Pulmonary artery endothelial cell (primary cell): ENCODE measurements at regions not wholly inside any gene's neighbourhood (a gene's known extent, or its start where the extent isn't known, plus 50 kb on each side); places are given as distances from the start of the nearest gene placed in this dataset.
"Not testable (repeated sequence)": the region's sequence is repeated elsewhere in the genome, so short reads cannot be mapped to it uniquely, and the experiment has no call there.

Experiments used
- DNase-seq: peaks from one replicate; pipeline ENCODE4 v3.0.0-alpha.2; 2011; ENCODE audit warnings: low read depth, low spot score

DNA sequence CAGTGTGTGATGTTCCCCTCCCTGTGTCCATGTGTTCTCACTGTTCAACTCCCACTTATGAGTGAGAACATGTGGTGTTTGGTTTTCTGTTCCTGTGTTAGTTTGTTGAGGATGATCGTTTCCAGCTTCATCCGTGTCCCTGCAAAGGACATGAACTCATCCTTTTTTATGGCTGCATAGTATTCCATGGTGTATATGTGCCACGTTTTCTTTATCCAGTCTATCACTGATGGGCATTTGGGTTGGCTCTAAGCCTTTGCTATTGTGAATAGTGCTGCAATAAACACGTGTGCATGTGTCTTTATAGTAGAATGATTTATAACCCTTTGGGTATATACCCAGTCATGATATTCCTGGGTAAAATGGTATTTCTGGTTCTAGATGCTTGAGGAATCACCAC is 316.6 kb upstream of the KCNMB2 start:
- DNase-seq = not testable (repeated sequence)

DNA sequence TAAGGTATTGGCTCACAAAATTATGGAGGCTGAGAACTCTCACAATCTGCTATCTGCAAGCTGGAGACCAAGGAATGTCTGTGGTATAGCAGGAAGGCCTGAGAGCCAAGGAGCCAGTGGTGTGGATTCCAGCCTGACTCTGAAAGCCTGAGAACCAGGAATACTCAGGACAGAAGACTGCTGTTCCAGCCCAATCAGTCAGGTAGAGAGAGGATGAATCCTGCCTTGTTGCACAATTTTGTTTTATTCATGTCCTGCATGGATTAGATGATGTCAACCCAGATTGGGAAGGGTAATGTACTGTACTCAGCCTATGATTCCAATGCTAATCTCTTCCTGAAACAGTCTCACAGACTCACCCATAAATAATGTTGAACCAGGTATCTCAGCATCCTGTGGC is 312.4 kb upstream of the KCNMB2 start:
- no peak for DNase-seq

DNA sequence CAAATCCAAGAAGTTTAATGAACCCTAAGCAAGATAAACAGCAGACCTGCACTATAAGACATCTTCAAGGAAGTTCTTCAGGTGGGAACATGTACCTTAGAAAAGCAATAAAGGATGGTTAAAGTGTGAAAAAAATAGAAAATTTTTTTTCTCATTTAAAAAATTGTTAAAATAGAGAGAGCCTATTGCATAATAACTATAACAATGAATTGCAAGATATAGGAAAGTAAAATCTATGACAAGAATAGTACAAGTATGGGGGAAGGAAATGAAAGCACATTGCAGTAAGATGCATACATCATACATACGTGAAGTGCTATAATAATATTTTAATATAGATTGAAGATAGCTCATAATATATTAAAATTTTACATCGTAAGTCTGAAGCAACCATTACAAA is 310.1 kb upstream of the KCNMB2 start:
- DNase-seq = no peak

DNA sequence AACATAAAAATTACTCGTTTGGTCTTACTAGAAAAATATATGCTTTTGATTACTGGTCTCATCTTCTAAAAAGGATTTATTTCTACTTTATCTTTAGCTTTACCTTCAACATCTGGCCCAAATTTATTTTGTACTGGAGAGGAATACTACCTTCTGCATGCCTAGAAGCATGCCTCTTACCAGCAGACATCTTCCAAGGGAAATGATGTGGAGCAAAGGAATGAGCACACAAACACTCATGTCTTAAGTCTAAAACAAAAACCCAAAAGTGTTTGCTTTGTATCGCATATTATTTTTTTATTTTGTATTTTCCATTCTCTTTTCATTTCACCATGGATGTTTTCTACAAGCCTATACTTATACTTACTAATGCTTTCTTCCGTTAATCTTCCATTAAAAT is 304.6 kb upstream of the KCNMB2 start:
- no peak for DNase-seq

DNA sequence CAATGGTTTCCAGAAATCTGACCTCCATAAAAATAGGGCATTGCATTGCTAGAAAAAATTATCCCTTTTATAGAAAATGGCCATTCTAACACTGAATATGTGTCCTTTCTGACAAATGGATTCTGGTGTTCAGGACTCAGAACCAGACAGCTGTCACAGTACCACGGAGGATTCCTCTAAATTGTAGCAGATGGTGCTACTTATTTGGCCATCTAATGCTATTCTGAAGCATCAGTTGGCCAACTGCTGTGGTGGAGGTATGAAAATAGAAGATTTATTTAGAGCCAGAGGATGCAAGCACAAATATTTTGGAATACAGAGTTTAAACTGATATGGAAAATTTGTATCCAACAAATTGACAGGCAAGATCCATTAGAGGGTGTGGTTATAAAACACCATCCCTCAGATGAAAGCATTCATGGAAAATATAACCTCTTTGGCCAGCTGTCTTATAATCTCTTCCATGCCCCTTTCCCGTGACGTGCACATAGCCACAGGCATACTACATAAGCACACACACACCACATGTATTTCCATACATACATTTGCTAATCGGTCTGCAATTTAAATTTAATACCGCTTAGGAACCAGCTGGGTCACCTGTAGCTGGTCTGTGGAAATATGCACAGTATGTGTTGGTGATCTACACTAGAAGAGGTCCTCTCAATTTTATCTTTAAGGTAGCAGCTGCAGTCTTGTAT is 302.7 kb upstream of the KCNMB2 start:
- no peak for DNase-seq

DNA sequence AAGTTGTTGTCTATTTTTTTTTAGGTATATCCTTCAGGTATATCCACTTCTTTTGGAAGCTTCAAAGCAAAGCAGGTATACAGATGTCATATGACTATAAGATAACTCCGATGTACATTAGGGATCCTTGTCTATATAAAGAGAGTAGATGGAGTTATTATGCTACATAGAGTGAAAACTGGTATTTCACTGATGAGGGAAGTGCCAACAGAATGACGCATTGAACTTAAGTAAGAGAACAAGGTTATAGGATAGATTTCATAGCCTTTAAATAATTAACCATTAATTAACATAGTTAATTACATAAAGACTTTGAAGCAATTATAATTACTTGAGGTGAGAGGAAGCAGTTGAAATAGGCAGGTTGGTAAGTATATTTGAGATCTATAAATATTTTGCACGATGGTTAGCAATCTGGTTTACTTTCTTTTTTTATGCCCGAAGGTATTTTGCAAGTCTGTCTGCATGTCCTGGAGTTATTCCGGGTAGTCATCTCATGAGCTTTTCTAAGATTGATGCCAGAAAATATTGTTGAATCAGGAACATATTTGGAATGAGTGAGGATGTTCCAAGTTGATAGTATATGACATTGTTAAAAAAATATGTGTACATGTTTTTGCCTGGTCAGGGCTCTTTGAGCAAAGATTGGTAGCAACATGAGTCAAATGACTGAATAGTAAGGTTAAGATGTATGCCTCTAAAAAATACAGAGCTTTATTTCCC is 299.5 kb upstream of the KCNMB2 start:
- DNase-seq = no peak

DNA sequence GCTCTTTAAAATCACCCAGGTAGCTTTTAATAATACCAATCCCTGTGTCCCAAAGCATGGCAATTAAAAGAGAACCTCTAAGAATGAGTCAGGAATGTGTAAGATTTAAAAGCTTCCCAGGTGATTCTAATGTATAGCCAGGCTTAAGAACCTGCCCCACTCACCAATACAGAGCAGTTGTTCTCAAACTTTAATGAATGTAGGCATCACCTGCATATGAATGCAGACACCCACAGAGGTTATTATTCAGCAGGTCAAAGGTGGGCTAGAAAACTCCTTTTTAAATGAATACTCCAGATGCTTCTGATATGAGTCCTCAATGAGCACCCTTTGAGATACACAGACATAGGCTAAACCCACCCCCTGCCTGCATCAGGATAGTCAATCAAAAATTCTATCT is 298.1 kb upstream of the KCNMB2 start:
- no peak for DNase-seq

DNA sequence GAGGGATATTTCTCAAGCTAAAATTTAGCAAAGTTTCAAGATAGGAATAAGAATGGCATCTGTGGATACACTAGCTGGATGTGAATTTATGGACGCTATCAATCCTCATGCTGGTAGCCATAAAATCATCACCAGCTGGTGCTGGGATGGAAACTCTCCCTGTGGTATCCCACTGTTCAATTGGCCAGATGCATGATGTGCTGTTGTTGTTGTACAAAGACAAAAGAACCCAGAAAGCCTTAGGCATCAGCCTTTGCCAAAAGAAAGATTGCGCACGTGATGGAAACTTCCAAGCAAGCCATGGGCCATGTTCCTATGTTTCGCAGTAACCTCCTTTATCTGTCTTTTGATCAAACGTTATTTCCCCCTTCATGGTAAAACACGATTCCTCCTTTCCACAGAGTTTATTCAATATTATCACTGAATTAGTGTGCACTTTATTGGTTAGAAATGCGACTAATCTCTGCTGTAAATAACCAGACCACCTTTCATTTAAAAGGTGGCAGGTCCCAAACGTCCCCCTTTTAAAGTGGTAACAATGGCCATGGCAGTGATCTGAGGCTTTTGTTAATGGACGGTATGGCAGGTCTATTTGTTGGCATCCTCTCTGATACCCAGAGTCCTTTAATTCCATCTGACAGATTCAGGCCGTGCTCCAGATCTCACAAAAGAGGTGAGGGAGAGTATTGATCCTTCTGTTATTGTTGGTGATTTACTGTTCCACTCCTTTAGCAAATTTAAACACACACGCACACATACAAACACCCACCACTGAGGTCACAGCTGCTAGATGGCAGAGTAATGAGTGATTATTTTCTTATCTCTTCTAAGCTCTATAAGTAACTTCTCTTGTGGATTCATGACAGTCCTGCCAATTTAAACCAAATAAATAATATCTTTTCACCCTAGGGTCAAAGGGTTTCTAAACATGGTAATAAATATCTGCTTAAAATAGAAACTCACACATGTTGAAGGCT is 291.2 kb upstream of the KCNMB2 start:
- DNase-seq = no peak

DNA sequence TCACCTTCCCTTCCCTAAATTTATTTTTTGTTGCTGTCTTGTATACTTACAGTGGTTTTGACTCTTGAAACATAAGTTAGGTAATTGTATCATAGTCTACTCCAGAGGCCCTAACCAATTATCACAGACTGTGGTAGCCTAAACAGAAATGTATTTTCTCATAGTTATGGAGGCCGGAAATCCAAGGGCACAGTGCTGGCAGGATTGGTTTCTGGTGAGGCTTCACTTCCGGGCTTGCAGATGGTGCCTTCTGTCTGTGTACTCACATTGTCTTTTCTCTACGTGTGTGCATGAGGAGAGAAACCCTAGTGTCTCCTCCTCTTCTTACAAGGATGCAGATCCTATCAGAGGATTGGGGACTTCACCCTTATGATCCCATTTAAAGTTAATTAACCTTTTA is 290.2 kb upstream of the KCNMB2 start:
- no peak for DNase-seq

DNA sequence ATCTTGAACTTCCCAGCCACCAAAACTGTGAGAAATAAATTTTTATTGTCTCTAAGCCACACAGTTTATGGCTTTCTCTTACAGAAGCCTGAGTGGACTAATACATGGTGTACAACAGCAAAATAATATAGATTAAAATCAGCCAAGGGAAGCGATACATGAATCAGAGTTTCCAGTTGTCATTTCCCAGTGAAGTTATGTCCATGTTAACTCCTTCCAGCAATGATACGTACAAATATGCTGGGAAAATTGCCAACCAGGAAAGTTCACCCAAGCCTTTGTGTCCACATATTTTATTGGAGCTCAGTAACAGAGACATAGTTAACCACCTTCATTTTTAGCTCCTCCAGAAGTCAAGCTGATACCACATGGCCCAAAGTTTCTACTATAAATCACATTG is 280.9 kb upstream of the KCNMB2 start:
- DNase-seq = peak; percentile 97

DNA sequence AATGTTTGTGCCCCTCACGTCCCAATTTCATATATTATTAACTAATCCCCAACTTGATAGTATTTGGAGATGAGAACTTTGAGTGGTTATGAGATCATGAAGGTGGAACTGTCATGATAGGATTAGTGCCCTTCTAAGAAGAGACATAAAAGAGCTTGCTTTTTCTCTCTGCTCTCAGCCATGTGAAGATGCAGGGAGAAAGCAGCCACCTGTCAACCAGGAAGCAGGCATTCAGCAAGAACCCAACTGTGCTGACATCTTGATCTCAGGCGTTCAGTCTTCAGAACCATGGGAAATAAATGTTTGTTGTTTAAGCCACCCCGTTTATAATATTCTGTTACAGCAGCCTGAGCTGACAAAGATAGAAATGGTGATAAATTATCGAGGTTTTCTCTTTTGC is 278.7 kb upstream of the KCNMB2 start:
- no peak for DNase-seq

DNA sequence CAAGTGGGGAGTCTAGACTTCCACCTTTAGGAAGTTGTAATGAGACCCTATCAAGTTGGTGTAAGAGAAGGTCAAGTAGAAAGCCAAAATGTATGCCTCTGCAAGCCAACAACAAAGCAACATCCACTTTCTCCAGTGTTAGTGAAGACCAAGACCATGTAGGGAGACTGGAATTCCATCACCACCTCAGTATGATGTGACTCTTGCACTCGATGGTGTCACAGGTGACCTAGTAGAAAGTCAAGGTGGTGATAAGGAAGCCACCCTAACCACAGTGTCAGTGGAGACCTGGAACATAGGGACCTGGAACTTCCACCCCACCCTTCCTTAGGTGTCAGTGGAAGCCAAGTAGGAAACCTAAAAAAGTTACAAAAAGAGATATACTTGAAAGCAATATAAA is 278.1 kb upstream of the KCNMB2 start:
- no peak for DNase-seq

DNA sequence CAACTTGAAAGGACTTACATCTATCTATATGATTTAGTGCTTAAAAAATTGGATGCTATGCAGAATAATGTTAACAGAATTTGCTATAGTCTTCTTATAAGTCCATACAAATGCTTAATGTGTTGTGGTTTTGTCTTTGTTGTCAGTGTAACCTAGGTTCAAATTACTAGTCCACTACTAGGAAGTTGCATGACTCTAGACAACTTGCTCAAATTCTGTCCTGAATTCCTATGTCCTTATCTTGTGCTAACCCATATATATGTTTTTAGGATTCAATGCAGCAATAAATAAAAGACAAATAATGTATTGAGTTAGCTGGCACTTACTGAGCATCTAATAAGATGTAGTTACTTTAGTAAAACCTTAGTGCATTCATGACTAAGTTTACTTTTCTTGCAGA is 276.5 kb upstream of the KCNMB2 start:
- no peak for DNase-seq

DNA sequence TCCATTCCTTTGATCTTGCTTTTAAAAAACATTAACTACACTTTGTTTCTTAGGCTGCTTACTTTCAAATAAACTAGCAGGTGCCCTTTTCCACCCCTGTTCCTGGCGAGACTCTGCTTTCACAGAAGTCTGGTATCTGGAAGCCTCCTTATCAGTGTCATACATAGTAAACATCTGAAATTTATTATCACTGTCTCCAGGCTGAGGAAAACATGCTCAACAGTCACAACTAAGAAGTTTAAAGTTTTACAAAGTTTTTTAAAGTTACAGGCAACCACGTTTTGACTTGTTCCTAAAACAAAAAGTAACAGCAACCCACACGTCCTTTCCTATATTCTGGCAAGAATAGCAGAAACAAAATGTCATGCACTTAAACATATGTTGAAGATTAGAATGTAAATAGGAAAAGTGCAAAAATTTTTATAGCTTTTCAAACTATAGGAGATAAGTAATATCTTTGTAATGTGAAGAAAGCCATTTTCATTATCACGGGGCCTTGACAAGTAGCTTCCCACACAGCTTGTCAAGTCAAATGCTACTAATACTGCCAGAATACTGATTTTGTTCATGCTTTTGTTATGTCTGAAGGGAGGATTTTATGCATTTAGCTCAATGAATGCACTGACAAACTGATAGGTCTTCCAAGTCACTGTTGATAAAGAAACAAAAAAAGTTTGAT is 275.2 kb upstream of the KCNMB2 start:
- DNase-seq = no peak

DNA sequence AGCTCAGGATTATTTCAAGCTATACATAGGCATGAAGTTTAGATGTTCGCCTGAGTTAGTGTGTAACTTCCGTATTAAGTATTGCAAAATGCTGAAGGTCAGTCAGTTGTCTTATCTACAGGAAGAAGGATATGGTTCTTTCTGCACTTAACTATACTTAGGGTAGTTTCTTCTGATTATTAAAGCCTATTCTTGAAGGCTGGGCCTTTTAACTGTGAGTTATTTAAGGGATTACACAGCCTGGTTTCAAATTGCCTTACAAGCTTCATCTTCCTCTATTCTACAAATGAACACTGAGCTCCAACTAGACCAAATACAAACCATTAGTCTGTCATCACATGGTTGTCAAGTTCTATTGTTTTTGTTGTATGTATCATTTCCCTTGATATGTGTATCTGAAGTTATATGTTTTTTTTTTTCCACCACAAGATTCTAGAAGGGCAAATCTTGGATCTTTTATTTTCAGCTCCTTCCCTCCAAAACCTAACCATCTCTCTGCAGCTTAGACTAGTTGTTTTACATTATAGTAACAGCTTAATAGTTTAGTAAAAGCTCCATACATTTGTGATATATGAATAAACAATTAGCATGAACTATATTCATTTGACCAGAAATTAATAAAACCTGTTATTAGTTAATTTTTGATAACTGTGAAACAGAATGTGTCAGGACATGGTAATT is 272.9 kb upstream of the KCNMB2 start:
- peak; percentile 39 for DNase-seq

DNA sequence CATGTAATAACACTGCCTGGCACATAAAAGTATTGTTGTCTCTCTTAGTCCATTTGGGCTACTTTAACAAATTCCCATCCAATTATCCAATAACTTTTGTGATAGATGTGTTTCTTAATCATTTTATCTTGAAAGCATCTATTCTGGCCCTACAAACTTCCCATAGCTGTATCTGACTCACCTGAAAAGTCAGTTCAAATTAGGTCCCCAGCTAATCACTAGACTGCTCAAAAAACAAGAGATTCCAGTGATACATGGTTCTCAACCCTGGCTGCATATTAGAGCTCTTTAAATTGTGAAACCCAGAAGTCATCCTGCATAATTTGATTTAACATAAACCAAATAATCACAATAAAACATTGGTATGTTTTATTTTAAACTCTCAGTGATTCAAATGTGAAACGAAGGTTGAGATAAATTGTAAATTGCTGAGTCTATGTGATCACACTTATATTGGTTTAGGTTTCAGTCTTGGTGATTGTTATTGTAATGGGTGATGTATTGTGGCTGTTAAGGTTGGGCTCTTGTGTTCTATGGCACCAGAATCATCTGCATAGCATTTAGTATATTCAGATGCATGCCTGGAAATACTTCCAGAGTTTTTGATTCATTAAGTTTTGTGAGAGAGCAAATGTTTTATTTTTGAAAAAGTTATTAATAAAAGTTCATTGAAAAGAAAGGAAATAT is 268.9 kb upstream of the KCNMB2 start:
- no peak for DNase-seq

DNA sequence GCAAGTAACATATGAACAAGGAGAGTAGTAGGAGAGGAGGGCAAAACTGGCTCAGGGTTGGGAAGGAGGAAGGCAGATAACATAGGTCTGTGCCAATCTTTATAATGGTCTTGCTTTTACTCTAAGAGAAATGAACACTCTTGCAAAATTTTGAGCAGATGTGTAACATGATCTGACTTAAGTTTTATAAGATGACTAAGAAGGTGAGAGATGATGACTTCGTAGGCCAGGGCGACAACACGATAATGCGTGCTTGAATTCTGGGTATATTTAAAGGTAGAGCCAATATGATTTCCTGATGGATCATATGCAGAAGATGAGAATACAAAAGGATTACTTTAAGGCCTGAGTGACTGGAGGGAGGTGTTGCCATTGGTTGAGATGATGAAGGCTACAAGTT is 265.4 kb upstream of the KCNMB2 start:
- no peak for DNase-seq

DNA sequence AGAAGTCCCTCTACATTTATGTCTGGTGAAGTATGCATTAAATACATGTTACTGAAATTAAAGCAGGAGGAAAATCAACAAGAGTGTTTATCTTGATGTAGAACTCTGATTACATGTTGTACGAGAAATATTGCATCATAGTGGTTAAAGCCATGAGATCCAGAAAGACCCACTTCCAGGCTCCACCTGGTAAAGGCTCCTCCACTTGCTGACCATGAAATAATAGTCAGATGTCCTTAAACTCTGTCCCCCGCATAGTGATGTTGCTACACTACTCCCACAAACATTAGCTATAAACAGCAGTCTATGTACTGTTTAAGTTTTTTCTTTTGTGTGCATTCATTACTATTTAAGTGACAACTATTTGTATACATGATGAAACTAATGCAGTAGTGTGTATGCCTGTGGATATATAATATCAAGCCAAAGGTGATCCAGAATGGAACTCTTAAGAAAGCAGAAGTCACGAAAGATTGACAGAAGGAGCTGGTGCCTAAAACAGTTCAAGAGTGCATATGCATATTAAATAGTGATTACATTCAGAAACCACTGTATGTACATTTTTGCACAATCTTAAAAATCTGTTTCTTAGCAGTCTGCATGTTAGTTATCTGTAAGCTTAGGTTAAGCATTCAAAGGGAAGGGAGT is 264.4 kb upstream of the KCNMB2 start:
- no peak for DNase-seq

DNA sequence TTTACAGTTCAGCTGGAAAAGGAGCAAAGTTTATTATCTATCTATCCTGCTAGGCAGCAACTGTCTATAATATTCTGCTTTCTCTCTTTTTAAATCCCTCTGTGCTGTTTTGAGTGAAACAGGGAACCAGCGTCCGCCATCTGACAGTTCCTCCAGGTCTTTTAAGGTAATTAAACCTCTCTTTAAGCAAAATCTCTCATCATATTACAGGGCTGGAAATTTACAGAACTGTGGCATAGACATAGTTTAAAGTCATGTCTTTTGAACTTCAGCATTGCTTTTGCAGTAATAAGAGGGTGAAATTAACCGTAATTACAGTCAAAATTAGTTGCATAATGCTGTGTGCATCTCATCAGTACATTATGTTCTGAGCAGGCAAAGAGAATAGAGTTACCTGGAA is 263.4 kb upstream of the KCNMB2 start:
- DNase-seq = no peak

DNA sequence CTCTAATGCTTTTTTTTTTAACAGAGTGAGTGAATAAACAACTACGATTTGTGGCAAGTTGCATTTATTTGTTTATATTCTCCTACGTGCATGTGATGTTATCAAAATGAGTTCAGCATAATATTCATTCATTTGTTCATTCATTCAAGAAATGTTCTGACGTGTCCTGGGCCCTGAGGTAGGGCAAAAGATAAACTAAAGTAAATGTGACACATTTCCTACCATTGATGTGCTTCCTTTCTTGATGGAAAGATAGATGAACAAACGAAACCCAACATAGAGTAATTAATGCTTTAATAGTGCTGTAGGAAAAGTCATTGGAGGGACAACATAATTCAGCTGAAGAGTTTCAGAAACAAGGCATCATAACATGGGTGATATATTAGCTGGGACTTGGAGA is 261.5 kb upstream of the KCNMB2 start:
- no peak for DNase-seq
